HG03558 (cell line): ENCODE measurements at regions not wholly inside any gene's neighbourhood (a gene's known extent, or its start where the extent isn't known, plus 50 kb on each side); places are given as distances from the start of the nearest gene placed in this dataset.
"Not testable (repeated sequence)": the region's sequence is repeated elsewhere in the genome, so short reads cannot be mapped to it uniquely, and the experiment has no call there.

Experiments
- ATAC-seq: cut with Tn5 transposase; IDR thresholded peaks from one replicate; pipeline ENCODE4 v1.9.1; 2021; ENCODE audit warnings: moderate number of reproducible peaks; ENCODE audit not compliant: unreplicated experiment; ENCODE audit errors: extremely low read depth

DNA sequence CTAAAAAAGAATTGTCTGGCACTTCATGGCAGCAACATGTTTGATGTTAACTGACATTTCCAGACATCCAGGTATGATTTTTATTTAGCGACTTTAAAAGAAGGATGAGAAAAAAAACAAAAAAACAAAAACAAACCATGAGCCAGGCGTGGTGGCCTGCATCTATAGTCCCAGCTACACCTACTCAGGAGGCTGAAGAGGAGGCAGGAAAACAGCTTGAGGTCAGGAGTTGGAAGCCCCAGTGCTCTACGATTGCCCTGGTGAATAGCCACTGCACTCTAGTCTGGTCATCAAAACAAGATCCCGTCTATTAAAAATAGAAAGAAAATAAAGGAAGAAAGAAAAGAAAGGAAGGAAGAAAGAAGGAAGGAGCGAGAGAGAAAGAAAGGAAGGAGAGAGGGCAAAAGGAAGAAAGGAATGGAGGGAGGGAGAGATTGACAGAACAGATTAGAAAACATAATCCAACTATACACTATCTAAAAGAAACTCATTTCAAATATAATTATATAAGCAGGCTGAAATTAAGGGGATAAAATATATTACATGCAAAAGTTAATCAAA is 141.6 kb downstream of the TRIM27 start:
- ATAC-seq: no peak

DNA sequence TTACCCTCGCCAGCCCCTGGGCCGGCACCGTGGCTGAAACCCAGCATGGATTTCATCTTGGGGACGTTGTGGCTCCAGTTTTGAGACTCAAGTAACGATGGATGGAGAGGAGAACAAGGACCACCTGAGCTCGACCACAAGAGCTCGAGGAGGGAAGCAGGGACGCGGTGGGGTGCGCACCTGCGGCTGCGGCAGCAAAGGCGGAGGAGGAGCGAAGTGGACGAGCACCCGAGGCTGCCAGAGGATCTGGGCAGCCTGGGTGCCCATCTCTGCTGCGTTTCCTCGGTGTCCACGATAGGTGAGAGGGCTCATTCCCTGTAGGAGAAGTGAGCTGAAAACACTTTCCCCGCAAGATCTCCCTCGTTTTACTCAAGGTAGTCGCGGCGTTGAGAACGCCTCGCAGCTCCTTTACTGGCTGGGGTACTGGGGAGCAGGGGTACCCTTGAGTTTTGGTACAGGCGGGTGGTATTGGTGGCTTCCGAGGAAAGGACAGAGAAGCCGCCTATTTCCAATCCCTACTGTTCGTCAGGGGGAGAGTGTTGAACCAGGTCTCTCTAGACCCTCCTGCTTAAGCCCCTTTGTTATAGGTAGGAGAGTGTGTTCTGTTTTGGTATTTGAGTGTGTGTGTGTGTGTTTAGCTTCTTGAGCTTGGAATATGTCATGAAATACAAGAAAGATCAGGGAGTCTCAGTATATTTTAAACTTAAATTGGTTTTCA is 137.7 kb downstream of the TRIM27 start:
- ATAC-seq: no peak

- no peak for ATAC-seq
Measured at GRCh38 chr6:28789553-28790083, 134.2 kb downstream of the TRIM27 start.

GRCh38 chr6:28791002-28791383 is 132.8 kb downstream of the TRIM27 start:
- no peak for ATAC-seq

- no peak for ATAC-seq
Measured at GRCh38 chr6:28794175-28795002, 129.4 kb downstream of the TRIM27 start.

DNA sequence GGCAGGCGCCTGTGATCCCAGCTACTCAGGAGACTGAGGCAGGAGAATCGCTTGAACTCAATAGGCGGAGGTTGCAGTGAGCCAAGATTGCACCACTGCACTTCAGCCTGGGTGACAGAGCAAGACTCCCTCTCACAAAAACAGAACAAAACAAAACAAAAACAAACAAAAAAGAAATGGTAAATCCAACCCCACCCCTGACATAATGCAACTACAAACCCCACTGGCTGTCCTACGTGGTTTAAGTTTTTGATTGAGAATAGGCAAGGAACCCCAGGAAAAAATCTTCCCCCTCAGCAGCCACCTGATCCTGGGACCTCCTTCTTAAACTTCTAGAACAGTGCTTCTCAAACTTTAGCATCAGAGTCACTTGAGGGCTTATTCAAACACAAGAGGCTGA is 123.1 kb downstream of the TRIM27 start:
- not testable (repeated sequence) for ATAC-seq

- no peak for ATAC-seq
Measured at GRCh38 chr6:28802417-28803336, 121.1 kb downstream of the TRIM27 start.

DNA sequence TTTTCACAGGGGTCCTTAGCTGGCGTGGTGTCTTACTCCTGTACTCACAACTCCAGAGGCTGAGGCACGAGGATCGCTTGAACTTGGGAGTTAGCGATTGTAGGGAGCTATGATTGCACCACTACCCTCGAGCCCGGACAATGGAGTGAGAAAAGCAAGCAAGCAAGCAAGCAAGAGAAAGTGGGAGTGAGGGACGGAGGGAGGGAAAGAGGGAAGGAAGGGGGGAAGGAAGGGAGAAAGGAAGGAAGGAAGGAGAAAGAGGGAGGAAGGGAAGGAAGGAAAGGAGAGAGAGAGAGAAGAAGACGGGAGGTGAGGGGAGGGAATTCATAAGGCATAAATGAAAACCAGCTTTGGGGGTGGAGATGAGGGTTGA is 120.5 kb downstream of the TRIM27 start:
- ATAC-seq: no peak

GRCh38 chr6:28807682-28808280 is 116.0 kb downstream of the TRIM27 start:
- no peak for ATAC-seq

GRCh38 chr6:28808383-28808782 is 115.4 kb downstream of the TRIM27 start:
- no peak for ATAC-seq

DNA sequence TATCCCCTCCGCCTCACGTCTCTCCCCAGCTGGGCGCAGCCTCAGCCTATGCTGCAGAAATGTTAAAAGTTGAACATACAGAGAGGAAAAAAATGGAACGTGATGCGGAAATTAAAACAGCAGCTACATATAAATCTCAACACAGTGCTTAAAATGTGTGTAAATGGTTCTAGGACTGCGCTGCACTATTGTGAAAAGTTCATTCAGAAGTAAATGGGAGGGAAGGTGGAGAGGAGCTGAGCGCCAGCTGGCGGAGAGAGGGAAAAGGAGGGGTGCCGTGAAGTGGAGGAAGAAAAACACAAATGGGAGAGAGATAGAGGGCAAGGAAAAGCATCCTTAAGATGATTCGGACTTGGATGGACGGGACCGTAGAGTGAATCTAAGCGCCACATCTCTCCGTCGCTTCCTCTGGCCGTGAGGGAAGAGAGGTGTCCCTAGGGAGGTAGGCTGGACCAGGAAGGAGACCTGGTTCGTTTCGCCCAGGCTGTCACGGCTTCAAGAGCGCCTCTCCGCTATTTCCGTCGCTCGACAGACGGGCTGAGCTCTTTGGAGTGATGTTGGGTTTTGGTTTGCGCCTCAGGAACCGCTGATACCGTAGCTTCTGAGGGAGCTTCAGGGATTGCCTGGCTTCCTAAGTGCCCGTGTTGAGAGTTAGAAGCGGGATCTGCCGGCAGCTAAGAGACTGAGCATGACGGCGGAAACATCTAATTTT is 113.7 kb downstream of the TRIM27 start:
- ATAC-seq: no peak

GRCh38 chr6:28810659-28811053 is 113.1 kb downstream of the TRIM27 start:
- ATAC-seq: no peak

DNA sequence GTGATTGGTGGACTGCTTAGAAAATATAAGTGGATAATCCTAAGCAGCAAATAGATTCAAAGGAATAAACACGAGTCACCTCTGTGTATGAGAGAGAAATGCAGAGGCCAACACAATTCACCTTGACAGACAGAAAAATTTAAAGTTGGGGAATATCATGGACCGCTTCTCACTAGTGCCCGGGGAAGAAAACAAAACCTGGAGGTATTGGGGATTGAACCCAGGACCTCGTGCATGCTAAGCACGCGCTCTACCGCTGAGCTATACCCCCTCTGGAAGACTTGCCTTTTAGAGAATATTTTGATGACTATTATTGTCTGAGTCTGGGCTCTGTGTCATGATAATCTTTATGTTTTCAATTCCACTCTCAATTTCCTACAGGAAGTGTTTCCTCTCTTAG is 111.9 kb downstream of the TRIM27 start:
- no peak for ATAC-seq

DNA sequence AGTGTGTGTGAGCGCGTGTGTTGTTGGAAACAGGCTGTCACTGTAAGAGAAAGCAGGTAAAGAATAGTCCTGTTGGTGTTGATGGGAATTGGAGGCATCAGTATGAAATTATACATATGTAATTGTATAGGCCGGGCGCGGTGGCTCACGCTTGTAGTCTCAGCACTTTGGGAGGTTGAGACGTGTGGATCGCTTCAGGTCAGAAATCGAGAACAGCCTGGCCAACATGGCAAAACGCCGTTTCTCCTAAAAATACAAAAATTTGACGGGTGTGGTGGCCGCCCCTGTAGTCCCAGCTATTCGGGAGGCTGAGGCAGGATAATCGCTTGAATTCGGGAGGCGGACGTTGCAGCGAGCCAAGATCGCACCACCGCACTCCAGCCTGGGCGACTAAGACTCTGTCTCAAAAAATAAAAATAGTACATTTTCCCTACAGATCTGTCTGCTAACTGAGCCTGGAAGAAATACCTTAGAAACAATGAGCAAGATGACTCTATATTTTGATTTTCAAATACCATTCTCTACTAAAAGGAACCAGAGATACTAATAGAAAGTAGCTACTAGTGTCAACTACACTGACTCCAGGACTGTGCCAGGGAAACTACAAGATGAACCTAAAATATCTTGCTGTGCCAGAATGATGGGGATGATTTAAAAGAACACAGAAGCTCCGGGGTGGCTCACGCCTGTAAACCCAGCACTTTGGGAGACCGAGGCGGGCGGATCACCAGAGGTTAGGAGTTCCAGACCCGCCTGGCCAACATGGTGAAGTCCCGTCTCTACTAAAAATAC is 110.8 kb downstream of the TRIM27 start:
- no peak for ATAC-seq

DNA sequence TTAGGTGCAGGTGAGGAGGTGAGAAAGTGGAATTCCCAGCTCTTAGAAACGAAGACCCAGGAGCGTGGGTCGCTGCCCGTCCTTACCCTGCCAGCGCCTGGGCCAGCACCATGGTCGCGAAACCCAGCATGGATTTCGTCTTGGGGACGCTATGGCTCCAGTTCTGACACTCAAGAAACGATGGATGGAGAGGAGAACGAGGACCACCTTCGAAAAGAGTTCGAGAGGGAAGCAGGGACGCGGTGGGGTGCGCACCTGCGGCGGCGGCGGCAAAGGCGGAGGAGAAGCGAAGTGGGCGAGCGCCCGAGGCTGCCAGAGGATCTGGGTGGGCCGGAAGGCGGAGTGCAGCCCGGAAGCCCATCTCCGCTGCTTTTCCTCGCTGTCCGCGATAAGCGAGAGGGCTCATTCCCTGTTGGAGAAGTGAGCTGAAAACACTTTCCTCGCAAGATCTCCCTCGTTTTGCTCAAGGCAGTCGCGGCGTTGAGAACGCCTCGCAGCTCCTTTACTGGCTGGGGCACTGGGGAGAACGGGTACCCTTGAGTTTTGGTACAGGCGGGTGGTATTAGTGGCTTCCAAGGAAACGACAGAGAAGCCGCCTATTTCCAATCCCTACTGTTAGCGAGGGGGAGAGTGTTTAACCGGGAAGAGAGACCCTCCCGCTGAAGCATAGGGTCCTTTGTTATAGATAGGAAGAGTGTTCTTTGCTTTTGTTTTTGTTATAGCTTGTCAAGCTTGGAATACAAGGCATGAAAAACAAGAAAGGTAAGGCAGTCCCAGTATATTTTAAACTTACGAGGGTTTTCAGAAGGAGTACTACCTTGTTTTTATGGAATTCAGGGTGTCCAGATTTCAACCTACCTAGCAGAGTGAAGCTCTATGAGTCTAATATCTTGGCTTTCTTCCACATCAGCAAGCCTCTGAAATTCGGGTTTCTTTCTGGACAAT is 109.5 kb downstream of the TRIM27 start:
- no peak for ATAC-seq

DNA sequence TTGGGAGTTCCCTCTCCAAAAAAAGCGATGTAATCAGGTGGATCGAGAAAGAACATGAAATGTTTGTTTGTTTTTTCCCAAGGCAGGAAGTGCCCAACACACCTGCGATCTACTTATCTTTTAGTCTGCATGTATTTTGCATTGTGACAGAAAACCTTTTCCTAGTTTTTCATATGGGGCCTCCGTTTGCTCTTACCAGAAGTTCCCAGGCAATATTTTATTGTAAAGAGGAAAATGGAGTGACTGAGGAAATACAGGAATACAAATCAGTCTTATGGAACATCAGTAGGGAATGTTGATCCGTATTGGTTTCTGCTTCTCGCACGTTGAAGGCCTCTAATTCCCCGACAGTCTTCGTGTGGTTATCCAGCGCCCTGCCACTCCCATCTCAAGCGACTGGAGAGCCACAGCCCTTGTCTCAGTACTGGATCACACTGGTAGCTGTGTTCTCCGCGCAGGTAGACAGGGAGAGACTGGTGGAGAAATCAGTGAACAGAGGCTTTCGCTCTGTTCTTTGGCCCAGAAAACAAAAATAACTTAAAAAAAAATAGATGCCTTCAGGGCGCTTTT is 107.4 kb downstream of the TRIM27 start:
- ATAC-seq: no peak
